ENCODE measurements at regions not wholly inside any gene's neighbourhood (a gene's known extent, or its start where the extent isn't known, plus 50 kb on each side); places are given as distances from the start of the nearest gene placed in this dataset.

- no peak for DNase-seq
Observed at GRCh38 chr9:38224941-38225340, 155.9 kb upstream of the SHB start.

GRCh38 chr9:38216572-38216971 lies 147.5 kb upstream of the SHB start:
- DNase-seq = no peak

GRCh38 chr9:38215465-38215864 lies 146.4 kb upstream of the SHB start:
- DNase-seq = no peak

- DNase-seq = no peak
Observed at GRCh38 chr9:38214432-38214831, 145.4 kb upstream of the SHB start.

GRCh38 chr9:38213631-38214299 lies 144.7 kb upstream of the SHB start:
- DNase-seq = no peak

- DNase-seq = no peak
Observed at GRCh38 chr9:38212016-38212415, 143.0 kb upstream of the SHB start.

GRCh38 chr9:38211002-38211401 lies 142.0 kb upstream of the SHB start:
- no peak for DNase-seq

GRCh38 chr9:38208206-38208901 lies 139.3 kb upstream of the SHB start:
- DNase-seq = no peak

- DNase-seq = no peak
Observed at GRCh38 chr9:38207247-38207778, 138.3 kb upstream of the SHB start.

GRCh38 chr9:38205279-38205678 lies 136.3 kb upstream of the SHB start:
- no peak for DNase-seq

- DNase-seq = no peak
Observed at GRCh38 chr9:38202336-38202938, 133.4 kb upstream of the SHB start.

GRCh38 chr9:38201844-38202243 lies 132.8 kb upstream of the SHB start:
- no peak for DNase-seq

- DNase-seq = no peak
Observed at GRCh38 chr9:38200431-38200830, 131.4 kb upstream of the SHB start.

GRCh38 chr9:38198140-38198539 lies 129.1 kb upstream of the SHB start:
- no peak for DNase-seq

- no peak for DNase-seq
Observed at GRCh38 chr9:38196714-38197113, 127.7 kb upstream of the SHB start.

GRCh38 chr9:38195737-38196161 lies 126.7 kb upstream of the SHB start:
- DNase-seq = no peak

- no peak for DNase-seq
Observed at GRCh38 chr9:38194870-38195269, 125.8 kb upstream of the SHB start.

GRCh38 chr9:38192731-38193265 lies 123.8 kb upstream of the SHB start:
- DNase-seq = no peak

GRCh38 chr9:38186404-38187115 lies 117.5 kb upstream of the SHB start:
- no peak for DNase-seq

GRCh38 chr9:38185647-38186403 lies 116.8 kb upstream of the SHB start:
- no peak for DNase-seq

GRCh38 chr9:38183994-38184568 lies 115.1 kb upstream of the SHB start:
- DNase-seq = no peak

GRCh38 chr9:38182321-38182720 lies 113.3 kb upstream of the SHB start:
- no peak for DNase-seq
